HG02885 (cell line): ENCODE measurements at regions not wholly inside any gene's neighbourhood (a gene's known extent, or its start where the extent isn't known, plus 50 kb on each side); places are given as distances from the start of the nearest gene placed in this dataset.

ENCODE experiments used
- ATAC-seq: cut with Tn5 transposase; IDR thresholded peaks from one replicate; pipeline ENCODE4 v1.9.1; 2021; ENCODE audit warnings: mild to moderate bottlenecking; ENCODE audit not compliant: unreplicated experiment, poor library complexity

- ATAC-seq: no peak
Observed at GRCh38 chr16:65944361-65944760, 422.1 kb upstream of the CDH5 start.

DNA sequence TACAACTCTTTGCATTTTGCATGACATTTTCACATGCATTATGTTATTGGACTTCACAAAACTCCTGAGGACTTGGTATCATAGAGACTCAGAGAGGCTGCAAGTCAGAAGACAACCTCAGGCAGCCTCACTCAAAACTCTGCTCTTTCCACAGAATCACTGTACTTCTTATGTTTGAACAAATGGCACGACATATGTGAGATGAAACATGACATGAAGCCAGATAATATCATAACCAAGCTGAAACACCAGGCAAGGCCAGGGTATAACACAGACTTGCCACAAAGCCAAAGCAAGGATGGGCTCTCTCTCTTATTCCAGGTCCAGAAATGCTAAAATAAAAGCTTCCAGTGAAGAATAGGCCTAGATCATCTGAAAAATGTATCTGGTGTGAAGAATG, 425.8 kb upstream of the CDH5 start:
- no peak for ATAC-seq

DNA sequence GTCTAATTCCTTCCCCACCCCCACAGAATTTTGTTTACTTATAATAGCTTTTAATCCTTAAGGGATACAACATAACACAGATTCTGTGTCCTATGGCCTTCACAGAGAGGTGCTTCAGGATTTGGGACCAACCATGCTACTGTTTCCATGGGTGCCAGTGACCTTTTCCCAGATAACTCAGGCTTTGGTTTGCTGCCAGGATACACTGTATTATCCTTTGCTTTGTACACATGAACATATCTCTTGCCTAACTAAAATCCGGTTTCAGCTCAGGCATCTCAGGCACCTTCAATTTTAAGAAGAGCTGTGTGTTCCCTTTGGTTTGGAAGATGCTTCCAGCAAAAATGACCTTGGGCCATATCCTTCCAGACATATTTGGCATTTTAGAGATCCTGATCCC, 428.4 kb upstream of the CDH5 start:
- ATAC-seq: no peak

DNA sequence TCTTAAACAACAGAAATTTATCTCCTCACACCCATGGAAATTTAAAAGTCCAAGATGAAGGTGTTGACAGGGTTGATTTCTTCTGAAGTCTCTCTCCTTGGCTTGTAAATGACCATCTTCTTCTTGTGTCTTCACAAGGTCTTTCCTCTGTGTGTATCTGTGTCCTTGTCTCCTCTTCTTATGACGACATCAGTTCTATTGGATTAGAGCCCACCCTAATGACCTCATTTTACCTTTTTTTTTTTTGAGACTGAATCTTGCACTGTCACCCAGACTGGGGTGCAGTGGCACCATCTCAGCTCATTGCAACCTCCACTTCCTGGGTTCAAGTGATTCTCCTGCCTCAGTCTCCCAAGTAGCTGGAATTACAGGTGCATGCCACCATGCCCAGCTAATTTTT, 429.0 kb upstream of the CDH5 start:
- no peak for ATAC-seq

- ATAC-seq: no peak
Observed at GRCh38 chr16:65936096-65936495, 430.4 kb upstream of the CDH5 start.

DNA sequence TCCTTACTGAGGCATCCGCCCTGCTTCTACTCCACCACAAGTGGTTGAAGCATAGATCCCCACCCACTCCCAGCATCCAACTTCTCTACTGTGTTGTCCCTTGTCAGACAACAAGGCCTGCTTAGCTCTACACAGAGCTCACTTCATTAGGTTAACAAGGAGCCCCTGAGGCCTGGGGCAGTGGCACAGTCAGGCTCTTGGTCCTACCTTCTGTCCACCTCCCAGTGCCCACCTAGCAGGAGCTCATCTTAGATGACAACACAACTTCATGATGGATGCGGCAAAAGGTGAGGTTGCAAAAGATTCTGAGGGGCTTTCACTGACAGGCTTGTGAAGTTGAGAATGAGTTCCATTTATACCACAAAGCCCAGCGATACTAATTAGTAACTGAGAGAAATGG, 432.0 kb upstream of the CDH5 start:
- no peak for ATAC-seq

DNA sequence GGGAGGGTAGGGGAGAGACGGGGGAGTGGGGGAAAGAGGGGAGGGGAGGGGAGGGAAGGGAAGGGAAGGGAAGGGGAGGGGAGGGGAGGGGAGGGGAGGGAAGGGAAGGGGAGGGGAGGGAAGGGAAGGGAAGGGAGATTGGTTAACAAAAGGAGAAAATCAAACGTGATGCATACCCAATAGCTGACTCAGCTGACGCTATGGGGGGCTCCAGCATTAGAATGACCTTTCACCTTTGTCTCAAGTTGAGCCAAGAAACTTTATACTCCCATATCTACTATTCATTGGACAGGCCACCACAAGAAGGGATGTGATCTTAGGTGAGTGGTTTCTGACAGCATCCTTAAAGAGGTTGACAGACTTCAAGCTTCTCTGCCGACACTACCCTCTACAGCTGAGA, 432.8 kb upstream of the CDH5 start:
- no peak for ATAC-seq

DNA sequence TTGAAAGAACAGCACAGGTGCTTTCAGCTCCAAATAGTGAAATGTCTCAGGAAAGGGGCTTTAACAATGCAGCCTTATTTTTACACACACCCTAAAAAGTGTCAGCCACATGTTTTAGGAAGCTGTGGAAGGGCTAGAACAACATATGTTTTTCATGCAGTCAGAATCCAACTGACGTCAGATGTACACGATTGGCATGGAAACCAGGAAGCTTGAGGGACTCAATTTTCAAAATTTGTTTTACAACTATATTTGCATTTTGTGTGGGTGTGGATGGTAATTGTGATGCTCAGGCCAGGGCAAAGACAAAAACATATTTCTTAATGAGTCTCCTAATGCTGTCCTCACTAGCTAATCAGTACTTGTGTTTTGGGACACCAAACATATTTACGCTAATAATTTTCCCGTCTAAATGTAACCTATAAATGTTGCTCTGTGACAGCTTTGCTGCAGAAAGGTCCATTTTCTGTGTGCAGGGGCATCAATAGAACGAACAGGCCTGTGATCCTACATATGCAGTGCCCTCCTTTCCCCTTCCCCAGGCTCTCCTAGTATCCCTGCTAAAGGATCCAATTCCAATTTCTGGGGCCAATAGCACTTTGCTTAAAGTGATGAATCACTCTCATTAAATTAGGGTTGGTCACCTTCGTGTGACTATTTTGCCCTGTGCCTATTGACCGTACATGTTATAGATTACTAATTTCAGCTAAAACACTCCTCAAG, 434.0 kb upstream of the CDH5 start:
- no peak for ATAC-seq

DNA sequence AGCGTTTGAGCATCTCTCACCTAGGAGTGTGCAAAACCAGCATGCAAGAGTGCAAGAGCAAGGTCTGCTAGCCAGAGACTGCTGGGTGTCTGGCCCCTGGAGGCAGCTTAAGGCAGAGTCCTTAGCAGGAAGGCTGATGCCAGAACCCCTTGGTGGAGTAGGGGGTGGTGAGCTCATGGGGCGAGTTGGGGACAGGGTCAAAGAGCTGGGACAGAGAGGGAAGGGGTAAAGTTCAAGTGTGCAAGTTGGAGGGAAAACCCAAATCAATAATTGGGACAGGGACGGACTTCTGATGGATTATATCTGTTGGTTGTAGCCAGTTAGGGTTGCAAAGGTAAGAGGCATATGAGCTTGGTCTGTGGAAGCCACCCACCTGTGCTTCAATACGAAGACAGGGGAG, 443.6 kb upstream of the CDH5 start:
- ATAC-seq: no peak

- no peak for ATAC-seq
Observed at GRCh38 chr16:65919986-65920376, 446.5 kb upstream of the CDH5 start.

DNA sequence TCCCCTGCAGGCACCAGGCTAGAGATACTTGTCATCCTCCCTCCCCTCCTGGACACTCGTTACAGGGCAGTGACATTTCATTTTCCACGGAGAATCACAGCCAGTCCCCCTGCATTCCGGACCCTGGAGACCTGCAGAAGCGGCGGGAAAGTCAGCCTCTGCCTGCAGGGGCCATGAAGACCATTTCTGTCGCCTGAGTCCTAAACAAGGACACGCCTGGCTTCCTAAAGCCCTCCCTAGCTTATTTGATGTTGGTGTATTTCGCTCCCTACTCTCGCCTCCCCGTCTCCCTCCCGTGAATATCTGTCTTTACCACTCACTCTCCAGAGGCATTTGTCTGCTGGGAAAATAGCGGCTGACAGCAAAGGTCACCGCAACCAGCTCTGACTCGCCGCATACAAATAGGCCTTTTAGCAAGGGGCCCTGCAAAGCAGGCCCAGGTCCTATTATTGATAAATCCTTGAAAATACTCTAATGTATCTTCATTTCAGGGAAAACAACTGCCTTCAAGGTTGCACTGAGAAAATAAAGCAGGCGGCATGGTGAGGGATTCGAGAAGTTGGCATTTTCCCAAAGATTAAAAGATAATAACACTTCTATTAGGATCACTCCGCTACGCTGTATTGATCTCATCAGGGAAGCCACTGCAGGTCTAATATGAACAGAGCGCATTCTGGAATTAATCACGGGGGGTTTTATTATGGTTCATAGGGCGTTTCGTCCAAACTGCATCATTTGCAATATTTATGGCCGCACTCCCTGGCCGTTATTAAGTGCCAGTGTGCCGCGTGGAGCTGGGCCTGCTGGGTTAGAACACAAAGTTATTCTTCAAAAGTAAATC, 447.1 kb upstream of the CDH5 start:
- ATAC-seq: no peak

DNA sequence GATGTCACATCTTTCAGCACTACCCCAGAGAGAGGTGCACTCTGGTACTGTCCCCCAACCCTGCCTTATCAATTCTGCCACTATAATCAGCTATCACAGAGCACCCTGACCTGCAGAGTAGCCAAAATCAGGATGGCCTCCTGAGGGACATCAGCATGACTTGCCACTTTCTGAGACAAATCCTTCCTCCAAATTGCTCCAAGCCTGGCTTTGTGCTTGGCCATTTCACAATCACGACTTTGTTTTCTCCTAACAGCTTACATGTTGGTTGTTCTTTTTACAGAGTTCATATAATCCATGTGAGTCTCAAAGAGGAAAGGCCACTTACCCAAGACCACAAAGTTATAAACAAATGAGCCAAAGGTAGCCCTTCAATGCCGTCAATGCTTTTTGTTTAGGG, 449.0 kb upstream of the CDH5 start:
- ATAC-seq: no peak

- no peak for ATAC-seq
Observed at GRCh38 chr16:65916995-65917394, 449.5 kb upstream of the CDH5 start.

DNA sequence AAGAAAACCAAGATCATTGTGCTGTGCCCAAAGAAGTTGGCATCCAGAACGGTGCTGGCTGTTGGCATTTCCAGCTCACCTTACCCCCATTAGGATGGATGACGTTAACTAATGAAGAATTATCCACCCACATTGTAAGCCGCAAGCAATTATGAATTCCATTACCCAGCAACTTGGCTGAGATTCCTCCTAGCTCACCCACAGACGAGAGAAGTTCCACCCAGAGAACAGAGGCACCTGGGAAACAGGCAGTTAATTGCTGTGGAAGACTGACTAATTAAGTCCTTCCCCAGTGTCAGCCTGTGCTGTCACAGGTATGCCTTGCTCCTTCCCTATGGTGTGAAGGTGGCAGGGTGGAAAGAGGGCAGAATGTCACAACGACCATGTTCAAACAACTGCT, 456.2 kb upstream of the CDH5 start:
- ATAC-seq: no peak

DNA sequence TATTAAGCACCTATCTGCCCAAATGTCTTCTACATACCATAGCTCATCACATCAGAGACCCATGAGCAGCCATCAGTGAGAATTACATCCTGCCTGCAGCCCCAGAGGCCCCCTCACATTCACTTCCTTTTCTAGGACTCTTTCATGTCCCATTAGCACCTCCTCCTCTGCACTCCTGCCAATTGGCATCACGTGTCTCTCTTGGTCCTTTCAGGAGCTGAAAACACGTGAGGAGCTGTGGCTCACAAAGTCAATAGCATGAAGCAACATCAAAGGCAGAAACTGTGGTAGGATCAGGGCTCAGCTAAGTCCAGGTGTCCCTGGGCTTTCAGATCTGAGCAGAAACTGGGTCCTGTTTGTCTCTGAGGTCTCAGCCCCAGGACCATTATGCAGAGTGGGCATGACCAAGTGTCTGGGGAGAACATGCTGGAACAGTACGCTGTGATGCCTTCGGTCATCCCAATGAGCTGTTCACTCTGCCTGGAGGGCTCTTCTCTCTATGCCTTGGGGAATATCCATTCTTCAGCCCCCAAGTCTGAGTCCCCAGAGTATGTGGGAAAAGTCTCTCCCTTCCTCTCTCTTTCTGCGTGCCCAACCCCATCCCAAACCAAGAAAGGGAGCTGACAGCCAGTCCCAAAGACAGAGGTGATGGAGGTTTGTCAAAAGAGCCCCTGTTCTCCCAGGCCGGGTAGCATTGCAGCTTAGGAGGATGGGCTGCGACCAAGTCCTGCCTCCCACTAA, 457.0 kb upstream of the CDH5 start:
- ATAC-seq: no peak

DNA sequence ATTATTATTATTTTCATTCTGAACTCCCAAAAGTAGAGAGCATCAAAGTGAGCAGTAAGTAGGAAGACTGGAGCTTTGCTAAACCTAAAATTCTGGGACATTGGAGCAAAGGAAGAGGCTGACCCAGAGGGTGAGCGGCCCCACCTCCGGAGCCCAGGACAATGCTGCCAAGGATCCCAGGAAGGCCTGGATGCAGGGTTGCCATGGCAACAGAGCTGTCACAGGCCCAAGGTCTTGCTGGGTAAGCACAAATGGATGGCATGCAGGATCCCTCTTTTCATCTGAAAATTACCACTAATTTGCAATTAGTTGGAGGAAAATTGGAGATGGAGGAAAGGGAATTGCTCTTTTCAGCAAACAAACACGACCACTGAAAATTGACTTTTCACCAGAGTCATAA, 457.9 kb upstream of the CDH5 start:
- no peak for ATAC-seq

DNA sequence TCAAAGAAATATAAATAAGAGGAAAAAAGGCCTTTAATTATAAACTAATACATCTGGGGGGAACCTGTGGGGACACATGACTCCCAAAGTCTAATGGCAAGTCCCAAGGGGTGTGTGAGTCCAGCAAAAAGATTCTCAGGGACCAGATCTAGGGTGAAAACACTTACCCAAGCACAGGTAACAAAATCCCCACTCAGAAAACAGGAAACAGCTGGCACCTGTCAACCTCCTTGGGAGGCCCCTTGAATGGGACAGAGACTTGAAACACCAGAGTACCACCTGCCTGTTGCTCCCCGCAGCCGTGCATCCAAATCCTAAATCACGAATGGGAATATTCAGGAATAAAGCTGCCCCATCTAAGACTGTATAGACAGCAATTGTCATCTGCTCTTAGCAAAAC, 461.2 kb upstream of the CDH5 start:
- ATAC-seq: no peak

- no peak for ATAC-seq
Observed at GRCh38 chr16:65896448-65897153, 469.9 kb upstream of the CDH5 start.

DNA sequence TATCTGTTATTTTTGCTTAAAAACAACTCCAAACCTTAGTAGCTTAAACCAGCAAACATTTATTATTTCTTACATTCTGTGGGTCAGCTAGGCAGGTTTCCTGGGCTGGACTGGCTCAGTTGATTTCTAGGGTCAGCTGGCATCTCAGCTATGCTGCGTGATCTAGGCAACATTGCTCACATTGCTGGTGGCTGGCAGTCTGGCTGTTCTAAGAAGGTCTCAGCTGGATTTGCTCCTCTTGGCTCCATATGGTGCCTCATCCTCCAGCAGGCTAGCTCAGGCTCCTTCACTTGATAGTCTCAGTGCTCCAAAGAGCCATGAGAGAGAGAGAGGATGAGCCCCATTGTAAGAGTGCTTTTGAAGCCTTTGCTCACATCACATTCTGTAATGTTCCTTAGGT, 470.6 kb upstream of the CDH5 start:
- no peak for ATAC-seq

GRCh38 chr16:65895486-65895885, 471.0 kb upstream of the CDH5 start:
- ATAC-seq: no peak

DNA sequence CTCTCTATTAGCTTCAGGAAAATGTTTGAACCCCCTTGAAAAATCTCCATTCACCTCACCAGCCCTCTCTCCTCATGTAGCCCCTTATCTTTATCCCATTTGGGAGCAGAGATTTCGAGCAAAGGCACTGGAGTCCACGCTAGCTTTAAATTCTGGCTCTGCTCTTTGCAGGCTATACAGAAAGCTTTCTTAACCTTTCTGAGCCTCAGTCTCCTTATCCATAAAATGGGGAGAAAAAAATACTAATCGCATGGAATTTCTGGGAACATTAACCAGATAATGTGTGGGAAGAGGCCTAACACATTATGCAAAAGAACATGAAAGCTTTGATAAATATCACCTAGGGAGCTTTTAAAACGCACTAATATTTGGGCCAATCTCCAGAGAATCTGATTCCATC, 476.3 kb upstream of the CDH5 start:
- ATAC-seq: no peak
